NCI-H146 treated with DMSO at 0.1 percent for 48 hours (cell line): ENCODE measurements at regions not wholly inside any gene's neighbourhood (a gene's known extent, or its start where the extent isn't known, plus 50 kb on each side); places are given as distances from the start of the nearest gene placed in this dataset.
A peak's percentile ranks its signal among the peaks of the same experiment; 100 is the strongest.

Experiments
- DNase-seq: peaks from one replicate; lab custom pipeline; 2025; ENCODE audit not compliant: unreplicated experiment; lab: John Stamatoyannopoulos, UW

DNA sequence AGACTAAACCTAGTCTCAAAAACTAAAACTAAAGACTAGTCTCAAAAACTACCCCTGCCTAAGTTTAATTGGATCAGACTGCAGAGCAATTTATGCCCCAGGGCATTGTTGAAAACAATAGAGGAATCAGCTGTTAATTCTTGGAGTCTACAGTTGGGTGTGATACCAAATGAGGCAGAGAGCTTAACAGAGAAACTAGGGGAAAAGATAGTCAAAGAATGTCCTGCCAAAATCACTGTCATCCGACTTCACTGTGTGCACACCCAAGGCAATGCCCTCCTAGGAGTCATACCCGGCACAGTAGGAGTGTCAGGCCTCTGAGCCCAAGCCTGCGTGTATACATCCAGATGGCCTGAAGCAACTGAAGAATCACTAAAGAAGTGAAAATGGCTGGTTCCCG, 90.5 kb upstream of the TOMM7 start:
- DNase-seq = no peak

GRCh38 chr7:22911889-22912288, 89.2 kb upstream of the TOMM7 start:
- DNase-seq = no peak

DNA sequence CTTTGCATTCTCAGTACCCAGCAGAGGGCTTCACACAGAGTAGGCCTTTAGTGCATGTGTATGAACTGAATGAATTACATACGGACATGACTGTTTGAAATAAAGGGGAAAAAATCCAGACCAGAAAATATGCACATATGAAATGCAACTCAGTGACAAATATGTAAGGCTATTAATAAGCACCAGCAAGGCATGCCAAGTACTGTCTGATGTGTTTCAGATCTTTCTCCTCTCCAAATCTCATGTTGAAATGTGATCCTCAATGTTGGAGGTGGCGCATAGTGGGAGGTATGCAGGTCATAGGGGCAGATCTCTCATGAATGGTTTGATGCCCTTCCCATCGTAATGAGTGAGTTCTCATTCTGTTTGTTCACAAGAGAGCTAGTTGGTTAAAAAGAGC, 87.3 kb upstream of the TOMM7 start:
- no peak for DNase-seq

DNA sequence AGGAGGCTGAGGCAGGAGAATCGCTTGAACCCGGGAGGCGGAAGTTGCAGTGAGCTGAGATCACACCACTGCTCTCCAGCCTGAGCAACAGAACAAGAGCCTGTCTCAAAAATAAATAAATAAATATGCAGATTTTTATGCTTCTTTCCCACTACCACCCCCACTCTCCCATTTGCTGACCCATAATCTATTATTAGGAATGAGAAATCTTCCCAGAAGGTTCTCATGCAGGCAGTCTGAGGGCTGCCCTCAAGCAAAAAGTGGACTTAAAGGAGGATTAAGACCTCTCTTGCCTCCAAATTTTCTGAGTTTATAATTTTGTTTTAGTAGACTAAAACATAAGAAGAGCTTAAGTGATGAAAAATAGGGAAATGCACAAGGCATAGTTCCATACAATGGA, 85.2 kb upstream of the TOMM7 start:
- DNase-seq = no peak

- no peak for DNase-seq
Measured at GRCh38 chr7:22900784-22901183, 78.1 kb upstream of the TOMM7 start.

DNA sequence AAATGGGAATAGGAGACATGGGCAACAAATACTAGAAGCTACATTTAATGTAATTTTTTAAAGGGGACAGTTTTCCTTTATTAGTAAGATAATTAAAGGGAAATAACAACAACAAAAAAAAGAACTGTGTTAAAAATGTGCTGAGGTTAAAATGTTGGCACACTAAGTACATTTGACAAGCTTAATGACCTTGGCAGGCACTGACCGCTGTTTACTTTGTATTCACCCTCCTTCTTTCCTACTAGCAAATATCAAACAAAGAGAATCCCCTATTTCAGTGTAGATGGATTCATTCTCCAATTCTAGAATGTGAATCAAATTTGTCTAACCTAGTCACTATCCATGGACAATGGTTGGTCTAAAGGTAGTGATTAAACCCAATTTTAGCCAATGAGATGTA, 77.5 kb upstream of the TOMM7 start:
- DNase-seq = no peak

DNA sequence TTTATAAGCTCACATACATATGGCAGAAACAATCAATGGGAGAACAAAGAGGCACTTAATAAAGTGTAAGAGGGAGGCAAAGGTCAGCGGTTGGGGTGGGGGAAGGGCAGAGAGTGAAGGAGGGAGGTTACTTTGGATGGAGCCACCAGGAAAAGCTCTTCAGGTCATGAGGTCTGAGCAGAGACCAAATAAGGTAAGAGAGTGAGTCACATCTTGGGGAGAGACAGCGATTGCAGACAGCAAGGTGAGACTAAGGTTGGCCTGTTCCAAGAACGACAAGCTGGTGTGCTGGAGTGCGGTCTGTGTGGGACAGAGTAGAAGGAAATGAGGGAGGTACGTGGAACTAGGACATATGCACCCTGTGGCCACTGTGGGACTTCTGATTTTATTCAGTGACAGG, 74.3 kb upstream of the TOMM7 start:
- DNase-seq = no peak

- DNase-seq = no peak
Measured at GRCh38 chr7:22895828-22896165, 73.1 kb upstream of the TOMM7 start.

- no peak for DNase-seq
Measured at GRCh38 chr7:22895140-22895827, 72.6 kb upstream of the TOMM7 start.

GRCh38 chr7:22894546-22894945, 71.9 kb upstream of the TOMM7 start:
- DNase-seq = no peak

DNA sequence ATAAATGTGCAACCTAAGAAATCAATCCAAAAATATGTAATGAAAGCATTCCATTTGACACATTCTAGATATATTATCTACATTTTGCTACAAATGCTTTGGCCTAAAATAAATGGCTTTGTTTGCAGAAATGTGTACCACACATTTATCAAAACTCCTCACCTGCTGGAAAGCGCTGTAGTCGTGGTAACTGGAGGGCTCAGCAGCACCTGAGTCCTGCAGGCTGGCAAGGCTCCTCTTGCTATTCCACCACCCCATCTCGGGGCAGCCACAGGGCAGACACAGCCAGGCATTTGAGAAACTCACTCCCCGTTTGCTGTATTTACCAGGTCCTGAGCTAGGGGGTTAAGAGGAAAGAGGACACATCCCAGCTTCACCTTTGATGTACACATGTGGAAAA, 68.1 kb upstream of the TOMM7 start:
- no peak for DNase-seq

DNA sequence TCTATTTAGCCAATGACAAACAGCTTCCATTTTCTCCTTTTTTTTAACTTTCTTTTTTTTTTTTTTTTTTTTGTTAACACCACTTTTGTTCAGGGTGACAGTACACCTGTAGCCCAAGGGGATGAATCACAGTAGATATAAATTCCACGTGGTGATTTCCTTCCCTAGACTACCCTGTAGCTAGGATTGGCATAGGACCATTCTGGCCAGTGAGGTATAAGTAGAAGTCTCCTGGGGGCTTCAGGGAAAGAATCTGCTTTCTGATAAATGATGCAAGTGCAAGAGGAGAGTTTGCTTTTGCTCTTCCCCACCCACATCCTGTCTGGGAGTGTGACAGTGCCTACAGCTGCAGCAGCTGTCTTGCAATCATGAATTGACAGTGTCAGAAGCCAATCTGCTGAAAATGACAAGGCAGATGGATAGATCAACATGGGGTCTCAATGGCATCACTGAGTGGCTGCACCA, 63.2 kb upstream of the TOMM7 start:
- DNase-seq = peak; percentile 58

DNA sequence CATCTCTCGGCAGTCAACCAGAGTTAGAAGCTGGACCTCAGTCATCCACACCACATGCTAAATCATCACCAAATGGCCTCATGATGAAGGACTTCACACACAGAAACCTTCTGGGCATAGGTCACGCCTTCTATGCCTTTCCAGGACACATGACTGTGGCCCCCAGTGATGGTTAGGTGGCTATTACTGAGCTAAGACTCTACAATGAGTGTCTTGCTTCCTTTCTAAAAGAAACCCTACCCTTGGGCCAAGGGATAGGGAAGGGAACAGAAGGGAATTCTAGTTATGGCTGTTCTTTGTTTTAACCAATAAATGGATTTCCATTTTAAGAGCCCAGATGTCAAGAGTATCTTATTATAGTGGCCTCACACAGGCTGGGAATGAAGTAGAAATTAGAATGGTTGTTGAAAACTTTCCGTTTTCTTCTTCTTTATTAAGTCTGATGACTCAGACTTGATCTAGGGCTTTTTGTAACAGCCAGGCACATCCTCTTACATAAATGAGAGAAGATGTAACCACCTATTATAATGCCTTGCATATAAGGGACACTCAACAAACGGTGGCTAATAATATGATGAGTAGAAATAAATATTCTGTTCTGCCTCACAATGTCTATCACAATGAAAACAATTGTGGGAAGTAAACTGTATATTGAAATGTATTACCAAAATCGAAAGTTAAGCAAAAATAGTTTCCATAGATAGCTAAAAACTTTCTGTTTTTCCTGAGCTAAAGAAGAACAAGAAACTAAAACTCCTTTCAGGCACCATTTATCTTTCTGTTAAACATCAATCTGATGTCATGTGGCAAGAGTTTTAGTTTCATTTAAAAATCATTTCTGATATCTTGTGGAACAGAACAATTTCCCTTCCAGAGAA, 62.5 kb upstream of the TOMM7 start:
- no peak for DNase-seq

GRCh38 chr7:22882106-22882505, 59.5 kb upstream of the TOMM7 start:
- DNase-seq = no peak

- DNase-seq = no peak
Measured at GRCh38 chr7:22879709-22880306, 57.2 kb upstream of the TOMM7 start.

- no peak for DNase-seq
Measured at GRCh38 chr7:22879280-22879679, 56.6 kb upstream of the TOMM7 start.

- peak; percentile 6 for DNase-seq
Measured at GRCh38 chr7:22876986-22877729, 54.5 kb upstream of the TOMM7 start.

- DNase-seq = no peak
Measured at GRCh38 chr7:22875470-22875869, 52.8 kb upstream of the TOMM7 start.

- no peak for DNase-seq
Measured at GRCh38 chr7:22874904-22875303, 52.3 kb upstream of the TOMM7 start.
